Trophoblast cell (in vitro differentiated cells and primary cell): ENCODE measurements at regions not wholly inside any gene's neighbourhood (a gene's known extent, or its start where the extent isn't known, plus 50 kb on each side); places are given as distances from the start of the nearest gene placed in this dataset.

Experiments used
- DNase-seq, 2 donors: peaks; one replicate each; pipeline ENCODE4 v3.0.0-alpha.2; 2016
- H2AFZ ChIP-seq: 2 replicates; pipeline ENCODE4 v1.6.1; 2013; ENCODE audit warnings: low read length, moderate library complexity, mild to moderate bottlenecking; ENCODE audit not compliant: insufficient read depth, poor library complexity
- H2AK5ac ChIP-seq: 2 replicates; pipeline ENCODE4 v1.6.1; 2013; ENCODE audit warnings: mild to moderate bottlenecking, low read length
- H2BK120ac ChIP-seq: 2 replicates; pipeline ENCODE4 v1.6.1; 2013; ENCODE audit warnings: low read length, mild to moderate bottlenecking, moderate library complexity; ENCODE audit not compliant: insufficient read depth, poor library complexity
- H2BK12ac ChIP-seq: 2 replicates; pipeline ENCODE4 v1.6.1; 2013; ENCODE audit warnings: mild to moderate bottlenecking, low read length, moderate library complexity
- H2BK5ac ChIP-seq: 2 replicates; pipeline ENCODE4 v1.6.1; 2013; ENCODE audit warnings: low read length, low read depth, moderate library complexity, mild to moderate bottlenecking; ENCODE audit not compliant: poor library complexity
- H3K14ac ChIP-seq: 2 replicates; pipeline ENCODE4 v1.6.1; 2013; ENCODE audit warnings: mild to moderate bottlenecking, low read length
- H3K18ac ChIP-seq: 2 replicates; pipeline ENCODE4 v1.6.1; 2013; ENCODE audit warnings: mild to moderate bottlenecking, low read length
- H3K23ac ChIP-seq: 2 replicates; pipeline ENCODE4 v1.6.1; 2013; ENCODE audit warnings: low read length
- H3K27ac ChIP-seq: 2 replicates; pipeline ENCODE4 v1.5.1; 2013; ENCODE audit warnings: low read depth, mild to moderate bottlenecking, inconsistent platforms, low read length, moderate library complexity
- H3K27me3 ChIP-seq: 2 replicates; pipeline ENCODE4 v1.6.1; 2013; ENCODE audit warnings: inconsistent platforms, mild to moderate bottlenecking, low read length, moderate library complexity; ENCODE audit not compliant: insufficient read depth
- H3K36me3 ChIP-seq, 2 experiments: 1 replicate in 1 of 2; 2 replicates in 1 of 2; pipeline ENCODE4 v1.6.1; 2013; ENCODE audit warnings: low read length in 2 of 2, mild to moderate bottlenecking in 2 of 2, moderate library complexity in 1 of 2; ENCODE audit not compliant: insufficient read depth in 2 of 2, control insufficient read depth in 1 of 2
- H3K4ac ChIP-seq: 2 replicates; pipeline ENCODE4 v1.6.1; 2013; ENCODE audit warnings: low read depth, mild to moderate bottlenecking, low read length, moderate library complexity
- H3K4me1 ChIP-seq, 2 experiments: 1 replicate in 1 of 2; 2 replicates in 1 of 2; pipeline ENCODE4 v1.6.1; 2013; ENCODE audit warnings: low read length in 2 of 2, mild to moderate bottlenecking in 2 of 2, moderate library complexity in 1 of 2; ENCODE audit not compliant: insufficient read depth in 2 of 2, control insufficient read depth in 1 of 2
- H3K4me2 ChIP-seq: 2 replicates; pipeline ENCODE4 v1.6.1; 2013; ENCODE audit warnings: inconsistent platforms, mild to moderate bottlenecking, low read length, moderate library complexity
- H3K4me3 ChIP-seq: 2 replicates; pipeline ENCODE4 v1.5.1; 2013; ENCODE audit warnings: mild to moderate bottlenecking, low read depth, low read length, inconsistent platforms
- H3K79me1 ChIP-seq: one replicate; pipeline ENCODE4 v1.6.1; 2013; ENCODE audit warnings: low read length
- H3K79me2 ChIP-seq: 2 replicates; pipeline ENCODE4 v1.6.1; 2013; ENCODE audit warnings: low read length, mild to moderate bottlenecking; ENCODE audit not compliant: control insufficient read depth, insufficient read depth, poor library complexity
- H3K9ac ChIP-seq: 2 replicates; pipeline ENCODE4 v1.6.1; 2013; ENCODE audit warnings: mild to moderate bottlenecking, low read length
- H3K9me3 ChIP-seq: 2 replicates; pipeline ENCODE4 v1.6.1; 2013; ENCODE audit warnings: low read depth, mild to moderate bottlenecking, control low read depth, inconsistent platforms, low read length; ENCODE audit not compliant: insufficient read depth
- H4K12ac ChIP-seq: 2 replicates; pipeline ENCODE4 v1.6.1; 2013; ENCODE audit warnings: low read depth, mild to moderate bottlenecking, low read length, moderate library complexity
- H4K8ac ChIP-seq: 2 replicates; pipeline ENCODE4 v1.6.1; 2013; ENCODE audit warnings: low read depth, mild to moderate bottlenecking, low read length, moderate library complexity
- H4K91ac ChIP-seq: one replicate; pipeline ENCODE4 v1.6.1; 2013; ENCODE audit warnings: low read depth, mild to moderate bottlenecking, low read length, moderate library complexity
- WGBS: extraction: QIAGEN DNeasy Blood & Tissue Kit; methylation state at CpG from one replicate; pipeline ENCODE4 v1.1.7; 2013; ENCODE audit warnings: missing lambda C conversion rate; ENCODE audit not compliant: insufficient read length, insufficient coverage; ENCODE audit errors: extremely low coverage; 5-methylcytosine and 5-hydroxymethylcytosine counted together

GRCh38 chr18:23316988-23317387, 136.1 kb upstream of the RIOK3 start:
- H2BK12ac ChIP-seq = no peak overlapping the region
- DNase-seq = no peak
- H3K27ac ChIP-seq = no peak overlapping the region
- H4K12ac ChIP-seq = no peak overlapping the region
- H3K14ac ChIP-seq = no peak overlapping the region
- peaks cover 0 to 4% of the 10 kb centered on the region in 2 experiments for H3K4me1 ChIP-seq
- H4K91ac ChIP-seq = no peak overlapping the region
- no peak overlapping the region for H3K18ac ChIP-seq
- no peak overlapping the region for H3K4me2 ChIP-seq
- H3K9me3 ChIP-seq = no peaks in the 10 kb centered on the region
- H3K79me1 ChIP-seq = no peaks in the 10 kb centered on the region
- H3K23ac ChIP-seq = no peak overlapping the region
- no peak overlapping the region for H2BK5ac ChIP-seq
- no peak overlapping the region for H3K4ac ChIP-seq
- H2AFZ ChIP-seq = no peak overlapping the region
- H3K9ac ChIP-seq = no peak overlapping the region
- H4K8ac ChIP-seq = no peak overlapping the region
- no peaks in the 10 kb centered on the region for H3K27me3 ChIP-seq
- H2AK5ac ChIP-seq = no peak overlapping the region
- H3K4me3 ChIP-seq = no peak overlapping the region
- no peak overlapping the region for H2BK120ac ChIP-seq
- no peaks in the 10 kb centered on the region for H3K36me3 ChIP-seq
- H3K79me2 ChIP-seq = no peaks in the 10 kb centered on the region

DNA sequence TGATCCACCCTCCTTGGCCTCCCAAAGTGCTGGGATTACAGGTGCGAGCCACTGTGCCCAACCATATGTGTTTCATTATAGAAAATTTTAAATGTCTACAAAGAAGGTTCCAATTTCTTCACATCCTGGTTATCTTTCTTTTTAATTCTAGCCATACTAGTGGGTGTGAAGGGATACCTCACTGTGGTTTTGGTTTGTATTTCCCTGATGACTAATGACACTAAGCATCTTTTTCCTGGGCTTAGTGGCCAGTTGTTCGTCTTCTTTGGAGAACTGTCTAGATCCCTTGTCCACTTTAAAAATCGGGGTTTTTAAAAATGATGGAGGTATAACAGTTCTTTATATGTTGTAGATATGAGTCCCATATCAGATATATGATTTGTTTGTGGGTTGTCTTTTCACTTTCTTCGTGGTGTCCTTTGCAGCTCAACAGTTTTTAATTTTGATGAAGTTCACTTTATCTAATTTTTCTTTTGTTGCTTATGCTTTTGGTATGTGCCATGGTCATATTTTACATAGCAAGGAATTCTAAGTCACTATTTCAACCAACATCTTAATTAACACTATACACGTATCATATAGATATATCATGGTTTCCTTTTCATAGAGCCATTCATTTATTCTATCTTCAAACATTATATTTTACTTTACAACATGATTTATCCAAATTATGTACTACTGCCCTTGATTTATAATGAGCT, 135.0 kb upstream of the RIOK3 start:
- peaks cover 0 to 4% of the 10 kb centered on the region in 2 experiments for H3K4me1 ChIP-seq
- H4K8ac ChIP-seq = no peak overlapping the region
- H3K27me3 ChIP-seq = no peaks in the 10 kb centered on the region
- no peak overlapping the region for H3K18ac ChIP-seq
- no peak overlapping the region for H2BK12ac ChIP-seq
- no peaks in the 10 kb centered on the region for H3K9me3 ChIP-seq
- WGBS = 100% methylated on average over 1 of the region's 5 CpGs
- H3K4me2 ChIP-seq = no peak overlapping the region
- no peak overlapping the region for H3K4me3 ChIP-seq
- no peak overlapping the region for H4K12ac ChIP-seq
- H3K4ac ChIP-seq = no peak overlapping the region
- no peak overlapping the region for H3K9ac ChIP-seq
- H2BK120ac ChIP-seq = no peak overlapping the region
- H3K79me2 ChIP-seq = no peaks in the 10 kb centered on the region
- H4K91ac ChIP-seq = no peak overlapping the region
- no peak for DNase-seq
- no peak overlapping the region for H2BK5ac ChIP-seq
- no peak overlapping the region for H3K23ac ChIP-seq
- no peak overlapping the region for H2AFZ ChIP-seq
- no peaks in the 10 kb centered on the region for H3K79me1 ChIP-seq
- no peak overlapping the region for H3K27ac ChIP-seq
- no peak overlapping the region for H2AK5ac ChIP-seq
- H3K14ac ChIP-seq = no peak overlapping the region
- no peaks in the 10 kb centered on the region for H3K36me3 ChIP-seq

DNA sequence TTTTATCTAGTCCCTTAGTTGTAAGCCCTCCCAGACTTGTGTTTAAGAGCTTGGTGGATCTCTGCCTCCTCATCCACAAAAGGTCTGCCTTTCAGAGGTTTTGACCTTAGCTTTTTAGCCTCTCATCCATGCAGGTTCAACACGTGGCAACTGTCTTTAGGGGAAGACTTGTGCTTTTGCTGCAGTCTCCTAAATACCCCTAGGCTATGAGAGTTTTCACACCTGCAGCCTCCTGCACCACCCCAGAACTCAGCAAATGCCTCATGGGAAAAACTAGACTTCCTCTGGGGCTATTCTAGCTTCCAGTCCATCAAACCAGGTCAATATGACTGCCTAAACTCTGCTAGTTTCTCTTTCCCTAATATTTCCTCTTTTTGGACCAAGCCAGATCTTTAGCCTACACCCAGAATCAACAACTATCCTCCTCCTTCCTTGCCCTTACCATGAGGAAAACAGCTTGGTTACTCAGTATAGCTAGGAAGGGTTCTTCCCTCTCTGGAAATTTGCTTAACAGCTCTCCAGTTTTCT, 132.3 kb upstream of the RIOK3 start:
- H3K9ac ChIP-seq = no peak overlapping the region
- H3K4me1 ChIP-seq = peaks cover 0 to 4% of the 10 kb centered on the region in 2 experiments
- H4K12ac ChIP-seq = no peak overlapping the region
- H3K27me3 ChIP-seq = no peaks in the 10 kb centered on the region
- no peaks in the 10 kb centered on the region for H3K36me3 ChIP-seq
- H3K79me2 ChIP-seq = no peaks in the 10 kb centered on the region
- H3K9me3 ChIP-seq = no peaks in the 10 kb centered on the region
- H3K4me3 ChIP-seq = no peak overlapping the region
- H3K18ac ChIP-seq = no peak overlapping the region
- WGBS = no CpG with 5 or more reads among the region's 1 CpG
- H2BK12ac ChIP-seq = no peak overlapping the region
- H3K27ac ChIP-seq = no peak overlapping the region
- no peak overlapping the region for H3K4me2 ChIP-seq
- no peak overlapping the region for H3K14ac ChIP-seq
- H2AFZ ChIP-seq = no peak overlapping the region
- H3K4ac ChIP-seq = no peak overlapping the region
- H3K79me1 ChIP-seq = no peaks in the 10 kb centered on the region
- no peak overlapping the region for H4K8ac ChIP-seq
- H2BK5ac ChIP-seq = no peak overlapping the region
- H2AK5ac ChIP-seq = no peak overlapping the region
- H2BK120ac ChIP-seq = no peak overlapping the region
- no peak overlapping the region for H3K23ac ChIP-seq
- no peak for DNase-seq
- H4K91ac ChIP-seq = no peak overlapping the region

- no peak overlapping the region for H3K14ac ChIP-seq
- no peak overlapping the region for H2AK5ac ChIP-seq
- DNase-seq = no peak
- H3K79me1 ChIP-seq = no peaks in the 10 kb centered on the region
- no peak overlapping the region for H3K18ac ChIP-seq
- no peak overlapping the region for H4K91ac ChIP-seq
- H4K8ac ChIP-seq = no peak overlapping the region
- H4K12ac ChIP-seq = no peak overlapping the region
- no peak overlapping the region for H3K9ac ChIP-seq
- no peaks in the 10 kb centered on the region for H3K79me2 ChIP-seq
- H3K23ac ChIP-seq = no peak overlapping the region
- no peaks in the 10 kb centered on the region for H3K9me3 ChIP-seq
- no peak overlapping the region for H3K4me2 ChIP-seq
- no peaks in the 10 kb centered on the region for H3K36me3 ChIP-seq
- no peak overlapping the region for H3K4ac ChIP-seq
- no peaks in the 10 kb centered on the region for H3K27me3 ChIP-seq
- no peak overlapping the region for H2AFZ ChIP-seq
- H2BK12ac ChIP-seq = no peak overlapping the region
- no peak overlapping the region for H3K27ac ChIP-seq
- H3K4me3 ChIP-seq = no peak overlapping the region
- whole genome bisulfite sequencing = no CpG with 5 or more reads among the region's 5 CpGs
- H3K4me1 ChIP-seq = peaks cover 0 to 4% of the 10 kb centered on the region in 2 experiments
- no peak overlapping the region for H2BK5ac ChIP-seq
- H2BK120ac ChIP-seq = no peak overlapping the region
Observed at GRCh38 chr18:23321996-23322395, 131.1 kb upstream of the RIOK3 start.
